ENCODE measurements at regions not wholly inside any gene's neighbourhood (a gene's known extent, or its start where the extent isn't known, plus 50 kb on each side); places are given as distances from the start of the nearest gene placed in this dataset.
"Not testable (repeated sequence)": the region's sequence is repeated elsewhere in the genome, so short reads cannot be mapped to it uniquely, and the experiment has no call there.

DNA sequence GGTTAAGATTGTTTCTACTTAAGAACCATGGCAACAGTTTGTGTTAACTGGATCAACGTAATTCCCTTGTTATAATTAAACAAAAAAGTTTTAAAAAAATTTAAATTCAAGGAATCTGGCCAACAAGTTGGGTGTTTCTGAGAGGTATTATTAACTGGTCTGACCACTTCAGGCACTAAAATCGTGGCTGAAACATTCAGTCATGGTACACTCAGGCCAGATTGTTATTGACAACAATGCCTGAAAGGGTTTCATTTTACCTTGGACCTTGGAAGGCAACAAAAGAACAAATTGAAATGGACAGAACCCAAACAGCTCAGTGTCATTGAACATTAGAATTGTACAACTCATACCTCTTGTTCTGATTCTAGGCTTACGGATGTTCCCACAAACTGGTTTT is 103.3 kb upstream of the ARMC3 start:
- no peak for DNase-seq

DNA sequence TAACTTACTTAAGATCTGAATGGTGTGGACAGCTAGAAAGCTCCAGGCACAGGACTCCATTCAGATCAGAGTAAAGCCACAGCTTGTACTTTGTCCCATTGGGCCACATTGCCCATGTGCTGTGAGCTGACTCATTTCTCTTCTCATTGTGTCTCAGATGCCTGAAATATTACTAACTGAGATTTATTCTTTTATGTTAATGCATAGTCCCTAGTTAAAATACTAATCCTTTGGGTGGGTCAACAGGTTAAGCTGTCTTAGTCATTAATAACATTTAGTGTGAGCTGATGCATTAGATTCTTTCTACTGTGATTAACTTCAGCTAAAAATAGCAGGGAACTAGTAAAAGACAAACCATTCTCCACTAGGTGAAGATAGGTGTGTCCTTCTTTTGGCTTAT is 104.7 kb upstream of the ARMC3 start:
- DNase-seq, result no peak

- not testable (repeated sequence) for DNase-seq
Measured at GRCh38 chr10:22821921-22822320, 105.9 kb upstream of the ARMC3 start.

DNA sequence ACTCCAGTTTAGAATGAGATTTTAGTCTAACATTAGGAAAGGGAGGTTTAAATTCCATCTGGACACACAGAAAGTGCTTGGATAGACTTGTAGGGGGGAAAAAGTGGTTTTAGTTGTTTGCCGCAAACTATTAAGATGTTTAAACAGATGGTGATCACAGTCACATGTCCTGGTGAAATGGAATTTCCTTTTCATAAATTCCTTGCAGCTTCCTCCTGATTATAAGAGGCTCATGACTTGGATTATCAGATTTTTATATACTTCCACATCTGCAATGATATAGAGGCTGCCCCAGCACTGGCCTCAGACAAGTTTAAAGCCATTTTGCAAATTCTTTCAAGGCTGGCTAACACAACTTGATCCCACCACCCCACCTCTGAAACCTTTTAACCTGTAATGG is 106.4 kb upstream of the ARMC3 start:
- DNase-seq, result no peak

- peak; percentile 78 for DNase-seq
Measured at GRCh38 chr10:22816298-22816653, 101.9 kb upstream of the PIP4K2A start.

- DNase-seq, result no peak
Measured at GRCh38 chr10:22810643-22811465, 96.5 kb upstream of the PIP4K2A start.

DNA sequence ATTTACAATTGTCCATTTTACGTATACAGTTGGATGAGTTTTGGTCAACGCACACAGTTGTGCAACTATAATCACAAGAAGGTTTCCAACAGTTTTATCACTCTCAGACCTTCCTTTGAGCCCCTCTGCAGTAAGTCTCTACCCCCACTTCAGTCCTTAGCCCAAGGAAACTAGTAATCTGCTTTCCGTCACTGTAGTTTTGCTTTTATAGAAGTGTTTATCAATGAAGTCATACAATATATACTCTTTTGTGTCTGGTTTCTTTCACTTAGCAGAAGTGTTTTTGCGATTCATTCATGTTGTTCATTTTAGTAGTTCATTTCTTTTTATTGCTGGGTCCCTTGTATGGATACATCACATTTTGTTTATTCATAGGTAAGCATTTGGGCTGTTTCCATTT is 92.9 kb upstream of the PIP4K2A start:
- DNase-seq, result no peak

DNA sequence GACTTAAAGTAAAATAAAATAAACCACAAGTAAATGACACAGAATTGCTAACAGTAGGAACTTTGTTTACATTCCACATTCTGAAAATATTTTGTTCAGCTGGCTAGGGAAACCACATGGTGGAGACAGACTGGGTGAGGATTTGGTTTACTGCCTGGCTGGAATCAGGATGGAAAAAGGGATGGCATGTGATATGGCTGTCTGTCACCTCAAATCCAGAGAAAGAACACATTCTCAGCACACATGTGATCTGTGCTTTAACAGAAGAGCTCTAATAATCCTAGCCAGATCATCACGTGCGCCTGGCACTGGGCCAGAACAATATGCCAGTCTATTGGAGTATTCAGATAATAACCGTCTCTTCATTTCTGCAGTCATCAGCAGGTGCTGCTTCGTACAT is 90.9 kb upstream of the PIP4K2A start:
- DNase-seq, result no peak

GRCh38 chr10:22803261-22803885 is 89.0 kb upstream of the PIP4K2A start:
- DNase-seq, result no peak

DNA sequence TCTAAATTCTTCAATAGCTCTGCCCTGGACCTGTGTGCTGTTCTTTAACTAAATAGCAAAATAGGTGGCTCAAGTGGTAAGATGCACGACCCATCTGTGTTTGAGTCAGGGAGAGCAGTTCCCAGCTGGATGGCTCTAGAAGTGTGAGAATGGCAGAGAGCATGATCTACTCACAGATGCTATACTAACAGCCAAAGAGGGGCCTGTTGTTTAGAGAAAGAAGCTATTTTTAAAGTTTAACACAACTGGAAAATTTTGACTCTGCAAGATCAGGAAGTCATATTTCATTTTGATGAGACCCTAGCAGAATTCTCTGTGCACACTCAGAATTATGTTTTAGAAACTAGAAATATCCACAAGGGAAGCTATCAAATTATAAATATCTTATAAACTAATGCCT is 87.4 kb upstream of the PIP4K2A start:
- no peak for DNase-seq

DNA sequence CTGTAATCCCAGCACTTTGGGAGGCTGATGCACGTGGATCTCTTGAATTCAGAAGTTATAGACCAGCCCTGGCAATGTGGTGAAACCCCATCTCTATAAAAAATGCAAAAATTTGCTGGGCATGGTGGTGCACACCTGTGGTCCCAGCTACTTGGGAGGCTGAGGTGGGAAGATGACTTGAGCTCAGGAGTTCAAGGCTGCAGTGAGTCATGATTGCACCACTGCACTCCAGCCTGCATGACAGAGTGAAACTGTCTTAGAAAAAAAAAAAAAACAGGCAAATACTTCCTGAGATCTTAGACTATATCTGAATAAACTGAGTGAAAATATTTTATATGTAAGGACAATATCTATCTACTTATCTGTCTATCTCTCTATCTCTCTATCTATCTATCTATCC is 83.4 kb upstream of the PIP4K2A start:
- not testable (repeated sequence) for DNase-seq

- no peak for DNase-seq
Measured at GRCh38 chr10:22795546-22795945, 81.2 kb upstream of the PIP4K2A start.

- no peak for DNase-seq
Measured at GRCh38 chr10:22792161-22792560, 77.8 kb upstream of the PIP4K2A start.

GRCh38 chr10:22791665-22792064 is 77.3 kb upstream of the PIP4K2A start:
- DNase-seq, result no peak

- DNase-seq, result no peak
Measured at GRCh38 chr10:22784668-22785067, 70.3 kb upstream of the PIP4K2A start.

DNA sequence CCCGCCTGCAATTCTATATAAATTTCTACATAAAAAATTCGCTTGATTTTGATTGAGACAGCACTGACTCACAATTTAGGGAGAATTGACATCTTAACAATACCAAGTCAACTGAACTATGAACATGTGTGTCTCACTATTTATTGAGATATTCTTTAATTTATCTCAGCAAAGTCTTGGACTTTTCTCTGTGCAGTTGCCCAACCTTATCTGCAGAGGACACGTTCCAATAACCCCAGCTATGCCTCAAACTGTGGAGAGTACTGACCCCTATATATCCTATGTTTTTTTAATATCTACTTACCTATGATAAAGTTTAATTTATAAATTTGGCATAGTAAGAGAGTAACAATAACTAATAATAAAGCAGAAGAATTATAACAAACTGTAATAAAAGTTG is 69.4 kb upstream of the PIP4K2A start:
- DNase-seq, result no peak

DNA sequence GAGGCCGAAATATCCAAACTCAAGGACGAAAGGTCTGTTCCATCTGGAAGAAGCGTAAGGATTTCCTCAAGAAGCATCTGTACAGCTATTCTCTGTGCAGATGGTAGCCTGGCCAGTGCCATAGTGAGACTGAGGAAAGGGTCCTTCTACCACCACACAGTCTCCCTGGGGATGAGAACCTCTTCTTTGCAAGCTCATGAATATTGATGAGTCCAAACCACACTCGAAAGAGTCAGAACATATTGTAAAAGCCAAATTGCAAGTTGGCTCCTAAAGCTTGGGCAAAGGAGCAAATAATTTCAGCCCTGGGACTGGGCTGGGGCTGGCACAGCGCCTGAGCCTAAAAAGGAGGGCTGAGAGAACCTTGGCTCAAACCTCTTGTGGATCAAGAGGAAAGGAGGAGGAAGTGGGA is 66.1 kb upstream of the PIP4K2A start:
- DNase-seq, result no peak

DNA sequence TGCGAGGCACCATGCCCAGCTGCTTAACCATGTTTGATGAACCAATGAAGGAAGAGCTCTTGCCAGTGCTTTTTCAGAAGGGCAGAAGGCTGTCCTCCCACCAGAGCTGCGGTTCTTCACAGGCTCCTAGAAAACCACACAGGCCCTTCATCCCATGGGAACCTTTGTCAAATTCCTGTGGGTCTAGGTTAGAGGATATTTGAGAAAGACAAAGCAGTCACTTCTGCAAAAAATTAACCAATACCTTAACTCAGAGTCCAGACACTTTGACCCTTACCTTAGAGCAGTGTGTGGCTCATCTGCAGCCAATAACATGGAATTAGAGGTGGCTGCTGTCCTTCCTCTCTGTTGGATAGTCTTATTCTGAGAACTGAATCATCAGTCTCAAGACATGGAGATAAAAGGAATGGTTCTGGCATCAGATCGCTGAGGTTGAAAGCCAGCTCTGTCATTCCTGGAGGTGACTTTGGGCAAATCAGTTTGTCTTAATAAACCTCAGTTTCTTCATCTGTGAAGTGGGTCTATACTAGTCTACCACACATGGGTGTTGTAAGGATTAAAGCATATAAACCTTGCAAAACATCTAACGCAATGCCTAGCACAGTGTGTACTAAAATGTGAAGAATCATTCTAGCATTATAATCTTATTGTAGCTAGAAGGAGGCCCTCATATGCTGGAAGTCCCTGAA is 65.1 kb upstream of the PIP4K2A start:
- DNase-seq, result no peak

GRCh38 chr10:22774102-22774501 is 59.7 kb upstream of the PIP4K2A start:
- DNase-seq, result no peak

DNA sequence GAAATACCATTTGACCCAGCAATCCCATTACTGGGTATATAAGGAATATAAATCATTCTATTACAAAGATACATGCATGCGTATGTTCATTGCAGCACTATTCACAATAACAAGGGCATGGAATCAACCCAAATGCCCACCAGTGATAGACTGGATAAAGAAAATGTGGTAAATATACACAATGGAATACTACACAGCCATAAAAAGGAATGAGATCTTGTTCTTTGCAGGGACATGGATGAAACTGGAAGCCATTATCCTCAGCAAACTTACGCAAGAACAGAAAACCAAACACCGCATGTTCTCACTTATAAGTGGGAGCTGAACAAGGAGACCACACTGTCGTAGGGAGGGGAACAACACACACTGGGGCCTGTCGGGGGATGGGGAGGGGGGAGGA is 57.3 kb upstream of the PIP4K2A start:
- DNase-seq, result not testable (repeated sequence)

GRCh38 chr10:22770270-22770669 is 55.9 kb upstream of the PIP4K2A start:
- DNase-seq, result no peak

GRCh38 chr10:22767859-22768258 is 53.5 kb upstream of the PIP4K2A start:
- no peak for DNase-seq

GRCh38 chr10:22766693-22767092 is 52.3 kb upstream of the PIP4K2A start:
- DNase-seq, result no peak

Data from suppressor macrophage treated with lipopolysaccharide for 4 hours (primary cell).